ENCODE measurements at regions not wholly inside any gene's neighbourhood (a gene's known extent, or its start where the extent isn't known, plus 50 kb on each side); places are given as distances from the start of the nearest gene placed in this dataset.

DNA sequence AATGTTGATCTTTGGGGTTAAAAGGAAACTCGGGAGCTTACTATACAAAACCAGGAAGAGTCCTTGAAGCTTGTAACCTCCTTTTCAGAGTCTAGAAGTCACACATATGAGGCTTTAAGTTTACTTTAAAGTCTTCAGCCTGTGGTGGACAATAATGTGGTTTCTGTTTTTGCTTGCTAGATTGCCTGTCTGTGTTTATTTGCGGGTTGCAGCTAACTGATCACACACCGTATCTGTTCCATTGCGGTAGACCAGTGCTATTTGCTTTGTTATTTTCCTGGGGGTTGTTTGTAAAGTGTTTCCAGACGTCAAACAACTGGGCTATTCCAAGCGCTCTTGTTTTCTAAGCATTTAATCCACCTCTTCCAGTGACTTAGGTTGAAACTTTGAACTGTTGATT is 143.0 kb upstream of the GYPA start:
- no peaks in the 10 kb centered on the region for H3K4me1 ChIP-seq
- TF ChIP-seq, protein P1, sequence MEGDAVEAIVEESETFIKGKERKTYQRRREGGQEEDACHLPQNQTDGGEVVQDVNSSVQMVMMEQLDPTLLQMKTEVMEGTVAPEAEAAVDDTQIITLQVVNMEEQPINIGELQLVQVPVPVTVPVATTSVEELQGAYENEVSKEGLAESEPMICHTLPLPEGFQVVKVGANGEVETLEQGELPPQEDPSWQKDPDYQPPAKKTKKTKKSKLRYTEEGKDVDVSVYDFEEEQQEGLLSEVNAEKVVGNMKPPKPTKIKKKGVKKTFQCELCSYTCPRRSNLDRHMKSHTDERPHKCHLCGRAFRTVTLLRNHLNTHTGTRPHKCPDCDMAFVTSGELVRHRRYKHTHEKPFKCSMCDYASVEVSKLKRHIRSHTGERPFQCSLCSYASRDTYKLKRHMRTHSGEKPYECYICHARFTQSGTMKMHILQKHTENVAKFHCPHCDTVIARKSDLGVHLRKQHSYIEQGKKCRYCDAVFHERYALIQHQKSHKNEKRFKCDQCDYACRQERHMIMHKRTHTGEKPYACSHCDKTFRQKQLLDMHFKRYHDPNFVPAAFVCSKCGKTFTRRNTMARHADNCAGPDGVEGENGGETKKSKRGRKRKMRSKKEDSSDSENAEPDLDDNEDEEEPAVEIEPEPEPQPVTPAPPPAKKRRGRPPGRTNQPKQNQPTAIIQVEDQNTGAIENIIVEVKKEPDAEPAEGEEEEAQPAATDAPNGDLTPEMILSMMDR (IDR thresholded peaks at IDR 0.05) = no peak
- H3K27ac ChIP-seq = no peak overlapping the region
- H3K36me3 ChIP-seq = no peaks in the 10 kb centered on the region
- DNase-seq (ENCODE audit: low spot score in 2 of 2) = no peak
- no peaks in the 10 kb centered on the region for H3K27me3 ChIP-seq
- H3K4me3 ChIP-seq = no peak overlapping the region
- intact Hi-C loops (cut with DNase I) = no loop called here
- no peaks in the 10 kb centered on the region for H3K9me3 ChIP-seq

DNA sequence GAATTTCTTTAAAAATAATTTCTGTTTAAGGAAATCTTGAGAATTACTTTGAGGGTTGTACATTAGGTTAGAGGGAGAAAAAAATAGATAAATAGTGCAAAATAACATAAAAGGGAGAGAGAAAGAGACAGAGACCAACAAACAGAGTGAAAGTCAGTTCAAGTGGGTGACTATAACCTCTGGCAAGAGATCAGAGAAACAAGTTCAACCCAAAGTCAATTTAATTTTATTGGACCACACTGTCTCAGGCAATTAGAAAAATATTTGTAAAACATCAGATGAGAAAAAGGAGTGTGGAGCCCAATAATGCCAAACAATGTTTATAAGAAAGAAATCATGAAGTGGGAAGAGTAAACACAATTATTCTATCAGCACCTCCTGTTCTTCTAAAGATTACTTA is 143.5 kb upstream of the GYPA start:
- Histone ChIP-seq H3K9me3 (no peaks in the 10 kb centered on the region), H3K27me3 (no peaks in the 10 kb centered on the region), H3K36me3 (no peaks in the 10 kb centered on the region), H3K4me1 (no peaks in the 10 kb centered on the region), H3K4me3 (no peak overlapping the region), H3K27ac (no peak overlapping the region)
- intact Hi-C loops (cut with DNase I) = no loop called here
- TF ChIP-seq, protein P1 (IDR thresholded peaks at IDR 0.05) = no peak
- DNase-seq (ENCODE audit: low spot score in 2 of 2) = no peak

DNA sequence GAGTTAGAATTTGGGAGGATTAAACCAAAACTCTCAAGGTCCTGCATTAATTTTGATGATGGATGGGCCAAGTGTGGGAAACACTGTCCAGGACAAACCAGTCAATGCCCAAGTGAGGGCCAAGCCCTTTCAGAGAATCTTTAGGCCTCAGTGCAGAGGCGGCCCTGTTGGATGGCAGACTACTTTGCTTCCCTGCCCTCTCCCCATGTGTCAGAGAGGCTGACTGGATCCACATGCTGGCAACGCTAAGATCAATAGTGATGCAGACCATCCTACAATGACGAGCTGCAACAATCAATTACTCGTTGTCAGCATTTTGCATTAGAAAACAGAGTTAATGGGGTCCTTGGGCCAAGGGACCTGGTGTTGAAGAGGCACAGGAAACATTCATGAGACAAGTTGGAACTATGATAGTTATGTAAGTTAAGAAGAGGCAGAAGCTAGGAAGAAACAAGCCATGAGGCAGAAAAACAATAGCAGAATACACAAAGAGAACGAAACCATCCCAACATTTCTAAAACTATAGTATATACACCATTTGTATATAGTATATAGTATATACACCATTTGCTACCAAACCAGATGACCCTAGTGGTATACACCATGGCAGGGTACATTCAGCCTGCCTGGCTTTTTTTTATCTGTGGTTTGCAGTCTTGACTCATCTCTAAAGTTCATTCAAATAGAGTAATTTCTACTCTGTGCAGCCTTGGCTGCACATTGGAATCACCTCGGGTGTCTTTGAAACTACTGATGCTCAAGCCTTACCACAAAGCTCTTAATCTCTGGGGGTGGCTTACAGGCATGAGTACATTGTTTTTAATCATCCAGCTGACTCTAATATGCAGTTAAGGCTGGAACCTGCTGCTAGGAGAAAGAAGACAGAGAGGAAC is 147.7 kb upstream of the GYPA start:
- intact Hi-C loops (cut with DNase I) = no loop called here
- H3K4me3 ChIP-seq = no peak overlapping the region
- no peaks in the 10 kb centered on the region for H3K9me3 ChIP-seq
- TF ChIP-seq, protein P1 (IDR thresholded peaks at IDR 0.05) = no peak
- no peak overlapping the region for H3K27ac ChIP-seq
- DNase-seq (ENCODE audit: low spot score in 2 of 2) = no peak
- no peaks in the 10 kb centered on the region for H3K4me1 ChIP-seq
- H3K27me3 ChIP-seq = no peaks in the 10 kb centered on the region
- no peaks in the 10 kb centered on the region for H3K36me3 ChIP-seq

DNA sequence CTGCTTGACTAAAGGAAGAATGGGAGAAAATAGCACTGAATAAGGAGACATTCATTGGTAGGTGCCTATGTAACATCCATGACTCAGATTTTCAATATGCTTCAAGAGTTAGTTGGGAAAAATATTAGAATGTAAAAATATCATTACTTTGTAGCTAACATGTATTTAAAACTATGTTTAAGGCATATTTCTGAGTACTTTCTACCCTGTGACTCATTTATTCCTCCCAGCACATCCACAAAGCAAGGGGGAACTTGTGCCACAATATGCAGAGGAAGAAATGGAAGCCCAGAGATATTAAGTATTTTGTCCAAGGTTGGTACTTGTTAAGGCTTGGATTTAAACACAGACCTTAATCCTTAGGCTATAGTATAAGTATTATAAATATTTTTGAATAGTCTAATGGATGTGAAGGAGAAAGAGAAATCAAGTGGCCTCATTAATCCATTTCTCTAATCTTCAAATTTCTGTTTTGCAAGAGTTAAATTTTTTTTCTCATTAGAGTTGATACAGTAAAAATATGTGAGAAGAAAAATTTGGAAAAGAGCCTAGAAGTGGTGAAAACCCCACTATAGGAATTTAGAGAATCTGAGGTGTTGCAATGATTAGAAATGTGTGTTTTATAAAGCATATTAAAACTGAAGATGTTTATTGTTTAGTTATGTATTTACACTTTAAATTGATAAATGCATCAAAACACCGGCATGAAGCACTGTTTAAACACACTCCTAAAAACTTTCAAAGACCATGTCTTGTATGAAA is 149.3 kb upstream of the GYPA start:
- Histone ChIP-seq H3K36me3 (no peaks in the 10 kb centered on the region), H3K9me3 (no peaks in the 10 kb centered on the region), H3K4me3 (no peak overlapping the region), H3K27ac (no peak overlapping the region), H3K4me1 (no peaks in the 10 kb centered on the region), H3K27me3 (no peaks in the 10 kb centered on the region)
- TF ChIP-seq, protein P1 (IDR thresholded peaks at IDR 0.05) = no peak
- DNase-seq (ENCODE audit: low spot score in 2 of 2) = no peak
- intact Hi-C loops (cut with DNase I) = no loop called here

DNA sequence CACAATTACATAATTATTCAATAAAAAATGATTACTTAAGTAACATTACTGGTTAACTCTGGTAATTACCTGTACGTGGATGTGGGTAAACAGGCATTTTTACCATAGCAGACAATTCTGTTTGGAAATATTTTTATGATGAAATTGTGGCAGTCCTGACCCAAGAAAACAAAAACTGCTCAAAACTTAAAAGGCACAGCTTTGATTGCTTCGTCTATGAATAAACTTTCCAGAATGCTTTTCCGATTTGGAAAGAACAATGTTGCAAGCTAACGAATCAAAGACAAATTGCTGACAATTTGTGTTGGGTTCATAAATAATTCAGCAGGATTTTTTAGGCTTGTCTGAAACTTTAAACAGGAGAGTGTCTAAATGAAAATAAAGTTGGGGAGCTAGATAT is 150.6 kb upstream of the GYPA start:
- DNase-seq (ENCODE audit: low spot score in 2 of 2) = no peak
- intact Hi-C loops (cut with DNase I) = no loop called here
- TF ChIP-seq, protein P1 (IDR thresholded peaks at IDR 0.05) = no peak
- no peaks in the 10 kb centered on the region for H3K9me3 ChIP-seq
- H3K4me3 ChIP-seq = no peak overlapping the region
- H3K36me3 ChIP-seq = no peaks in the 10 kb centered on the region
- no peaks in the 10 kb centered on the region for H3K4me1 ChIP-seq
- no peaks in the 10 kb centered on the region for H3K27me3 ChIP-seq
- no peak overlapping the region for H3K27ac ChIP-seq
